OCI-LY7 (cell line): ENCODE measurements at regions not wholly inside any gene's neighbourhood (a gene's known extent, or its start where the extent isn't known, plus 50 kb on each side); places are given as distances from the start of the nearest gene placed in this dataset.

Source experiments
- BruUV-seq: library from RNA; stranded (reverse); fragments of 400-500 nt; replicated peaks from 2 replicates; lab custom pipeline; 2021; lab: Mats Ljungman, UMichigan
- CTCF ChIA-PET: fragments of 300-600 bp; sonication (Branson Sonifier 250); formaldehyde crosslinking; loops from one replicate; lab custom pipeline; 2022; ENCODE audit warnings: antibody characterized with exemption; ENCODE audit not compliant: unreplicated experiment; lab: Charles Lee
- POLR2A ChIA-PET: fragments of 300-600 bp; sonication (Branson Sonifier 250); formaldehyde crosslinking; loops from one replicate; lab custom pipeline; 2022; ENCODE audit warnings: antibody characterized with exemption; lab: Charles Lee
- DNase-seq: peaks from one replicate; pipeline ENCODE4 v3.0.0-alpha.2; 2015; ENCODE audit warnings: low spot score
- H2AFZ ChIP-seq: fragments of 200-600 bp; sonication (generic), shearing (Covaris generic); 2 replicates; pipeline ENCODE4 v1.6.1; 2014; ENCODE audit warnings: mild to moderate bottlenecking, antibody characterized with exemption, low read length, moderate library complexity
- H3K27ac ChIP-seq: fragments of 200-600 bp; sonication (generic); 2 replicates; pipeline ENCODE4 v1.5.1; 2014; ENCODE audit warnings: mixed run types, low read depth, mild to moderate bottlenecking, moderate library complexity, low read length, inconsistent platforms; ENCODE audit not compliant: poor library complexity, severe bottlenecking
- H3K36me3 ChIP-seq: fragments of 200-600 bp; sonication (generic); 2 replicates; pipeline ENCODE4 v1.6.1; 2014; ENCODE audit warnings: mild to moderate bottlenecking, antibody characterized with exemption, low read length, moderate library complexity, mixed read lengths; ENCODE audit not compliant: insufficient read depth
- H3K4me1 ChIP-seq: fragments of 200-600 bp; sonication (generic); 2 replicates; pipeline ENCODE4 v1.5.1; 2014; ENCODE audit warnings: mild to moderate bottlenecking, low read length; ENCODE audit not compliant: insufficient read depth, poor library complexity, severe bottlenecking
- H3K4me2 ChIP-seq: fragments of 200-600 bp; sonication (generic); 2 replicates; pipeline ENCODE4 v1.6.1; 2014; ENCODE audit warnings: mild to moderate bottlenecking, low read length
- H3K4me3 ChIP-seq: fragments of 200-600 bp; sonication (generic); 2 replicates; pipeline ENCODE4 v1.5.1; 2014; ENCODE audit warnings: mild to moderate bottlenecking, low read depth, low read length; ENCODE audit not compliant: poor library complexity, severe bottlenecking
- H3K79me2 ChIP-seq: fragments of 200-600 bp; sonication (generic); 2 replicates; pipeline ENCODE4 v1.6.1; 2016; ENCODE audit warnings: low read depth, mild to moderate bottlenecking, low read length, moderate library complexity, mixed read lengths; ENCODE audit not compliant: insufficient read depth
- H3K9me2 ChIP-seq: fragments of 200-600 bp; sonication (generic); 2 replicates; pipeline ENCODE4 v1.6.1; 2016; ENCODE audit warnings: mild to moderate bottlenecking, low read length, mixed read lengths; ENCODE audit not compliant: insufficient read depth
- H3K9me3 ChIP-seq: fragments of 200-600 bp; sonication (generic); 2 replicates; pipeline ENCODE4 v1.6.1; 2014; ENCODE audit warnings: mild to moderate bottlenecking, mixed run types, low read length, mixed read lengths
- H4K20me1 ChIP-seq: fragments of 200-600 bp; sonication (generic); 2 replicates; pipeline ENCODE4 v1.6.1; 2014; ENCODE audit warnings: mild to moderate bottlenecking, antibody characterized with exemption, low read length, moderate library complexity, mixed read lengths; ENCODE audit not compliant: insufficient read depth
- EZH2phosphoT487 ChIP-seq: fragments of 200-600 bp; sonication (generic); IDR thresholded peaks from 2 replicates; pipeline ENCODE4 v1.6.1; 2018; ENCODE audit warnings: low read depth, borderline replicate concordance, mild to moderate bottlenecking, mixed run types, antibody characterized with exemption, low read length, moderate library complexity, mixed read lengths
- intact Hi-C: fragments of 100-400 bp; cut with micrococcal nuclease; formaldehyde crosslinking; loops from one replicate; pipeline ENCODE4 v1.10.0; 2022; ENCODE audit not compliant: unreplicated experiment
- TF ChIP-seq, protein P1 (sequence below): fragments of 200-600 bp; sonication (generic); conservative IDR thresholded peaks from 2 replicates; pipeline ENCODE4 v1.5.1; 2014; ENCODE audit warnings: mild to moderate bottlenecking, antibody characterized with exemption, low read length, moderate library complexity, mixed read lengths

DNA sequence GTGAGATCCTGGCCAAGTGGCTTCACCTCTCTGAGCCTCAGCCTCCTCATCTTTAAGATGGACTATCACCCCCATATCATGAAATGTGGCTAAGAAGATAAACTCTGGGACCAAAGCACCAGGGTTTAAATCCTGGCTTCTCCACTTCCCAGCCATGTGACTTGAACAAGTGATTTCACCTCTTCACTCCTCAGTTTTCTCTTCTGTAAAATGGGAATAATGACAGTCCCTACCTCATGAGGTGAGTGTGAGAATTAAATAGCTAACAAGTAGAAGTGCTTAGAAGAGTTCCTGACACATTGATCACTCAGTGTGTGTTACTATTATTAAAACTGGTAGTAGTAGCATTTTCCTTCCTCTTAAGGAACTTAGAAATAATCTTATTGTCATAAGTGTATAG, 516.9 kb upstream of the SULF2 start:
- Histone ChIP-seq H3K9me2 (no peaks in the 10 kb centered on the region), H3K4me1 (no peaks in the 10 kb centered on the region), H3K4me3 (no peak overlapping the region), H3K36me3 (no peaks in the 10 kb centered on the region), H3K9me3 (no peaks in the 10 kb centered on the region), H3K4me2 (no peak overlapping the region), H2AFZ (no peak overlapping the region), H3K79me2 (no peaks in the 10 kb centered on the region), H3K27ac (no peak overlapping the region), H4K20me1 (no peaks in the 10 kb centered on the region)
- CTCF ChIA-PET, result no interaction called here
- POLR2A ChIA-PET, result no interaction called here
- no peak for TF ChIP-seq EZH2phosphoT487
- TF ChIP-seq, protein P1, sequence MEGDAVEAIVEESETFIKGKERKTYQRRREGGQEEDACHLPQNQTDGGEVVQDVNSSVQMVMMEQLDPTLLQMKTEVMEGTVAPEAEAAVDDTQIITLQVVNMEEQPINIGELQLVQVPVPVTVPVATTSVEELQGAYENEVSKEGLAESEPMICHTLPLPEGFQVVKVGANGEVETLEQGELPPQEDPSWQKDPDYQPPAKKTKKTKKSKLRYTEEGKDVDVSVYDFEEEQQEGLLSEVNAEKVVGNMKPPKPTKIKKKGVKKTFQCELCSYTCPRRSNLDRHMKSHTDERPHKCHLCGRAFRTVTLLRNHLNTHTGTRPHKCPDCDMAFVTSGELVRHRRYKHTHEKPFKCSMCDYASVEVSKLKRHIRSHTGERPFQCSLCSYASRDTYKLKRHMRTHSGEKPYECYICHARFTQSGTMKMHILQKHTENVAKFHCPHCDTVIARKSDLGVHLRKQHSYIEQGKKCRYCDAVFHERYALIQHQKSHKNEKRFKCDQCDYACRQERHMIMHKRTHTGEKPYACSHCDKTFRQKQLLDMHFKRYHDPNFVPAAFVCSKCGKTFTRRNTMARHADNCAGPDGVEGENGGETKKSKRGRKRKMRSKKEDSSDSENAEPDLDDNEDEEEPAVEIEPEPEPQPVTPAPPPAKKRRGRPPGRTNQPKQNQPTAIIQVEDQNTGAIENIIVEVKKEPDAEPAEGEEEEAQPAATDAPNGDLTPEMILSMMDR, result no peak
- intact Hi-C loops, result no loop called here
- BruUV-seq, result no TSS peak
- DNase-seq, result no peak

DNA sequence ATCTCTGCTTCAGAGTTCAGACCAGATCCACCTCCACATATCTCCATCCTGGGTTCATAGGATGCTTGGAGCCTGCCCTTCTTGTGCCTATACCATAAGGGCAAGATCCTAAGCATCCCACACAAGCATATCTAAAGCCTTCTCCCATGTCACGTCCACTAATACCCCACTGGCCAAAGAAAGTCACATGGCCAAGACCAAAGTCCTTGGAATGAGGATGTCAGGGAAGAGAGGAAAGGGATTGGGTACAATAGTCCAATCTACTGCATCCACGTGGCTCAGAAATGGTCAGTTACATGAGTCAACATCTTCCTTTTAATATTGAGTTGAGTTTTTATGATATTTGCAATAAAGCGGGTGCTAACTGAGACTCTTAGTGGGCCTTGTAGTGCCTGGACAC, 515.9 kb upstream of the SULF2 start:
- Histone ChIP-seq H3K4me3 (no peak overlapping the region), H3K9me3 (no peaks in the 10 kb centered on the region), H3K27ac (no peak overlapping the region), H3K4me2 (no peak overlapping the region), H3K9me2 (no peaks in the 10 kb centered on the region), H3K4me1 (no peaks in the 10 kb centered on the region), H3K36me3 (no peaks in the 10 kb centered on the region), H3K79me2 (no peaks in the 10 kb centered on the region), H4K20me1 (no peaks in the 10 kb centered on the region), H2AFZ (no peak overlapping the region)
- ChIA-PET POLR2A (no interaction called here), CTCF (no interaction called here)
- intact Hi-C loops, result no loop called here
- no TSS peak for BruUV-seq
- no peak for DNase-seq
- no peak for TF ChIP-seq EZH2phosphoT487
- TF ChIP-seq, protein P1, result no peak

DNA sequence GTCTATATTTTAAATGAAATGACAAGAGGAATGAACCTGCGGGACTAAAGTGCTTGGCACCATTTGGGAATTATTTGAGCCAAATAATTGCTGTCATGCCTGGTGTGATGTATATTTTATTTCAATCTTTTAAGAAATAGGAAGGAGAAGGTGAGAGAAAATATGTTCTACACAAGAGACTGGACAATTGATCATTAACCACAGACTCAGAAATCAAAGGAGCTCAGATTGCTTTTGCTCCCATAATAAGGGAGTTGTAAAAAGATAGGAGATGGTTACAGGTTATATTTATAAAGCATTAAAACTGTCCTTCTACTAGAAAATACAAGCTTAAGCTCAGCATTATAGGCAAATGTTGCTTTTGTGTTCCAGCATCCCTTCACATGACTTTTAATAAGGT, 515.2 kb upstream of the SULF2 start:
- H3K79me2 ChIP-seq, result no peaks in the 10 kb centered on the region
- no peaks in the 10 kb centered on the region for H3K9me3 ChIP-seq
- no TSS peak for BruUV-seq
- H3K4me2 ChIP-seq, result no peak overlapping the region
- TF ChIP-seq, protein P1, result no peak
- H4K20me1 ChIP-seq, result no peaks in the 10 kb centered on the region
- intact Hi-C loops, result no loop called here
- no peak overlapping the region for H2AFZ ChIP-seq
- DNase-seq, result no peak
- H3K4me1 ChIP-seq, result no peaks in the 10 kb centered on the region
- no peaks in the 10 kb centered on the region for H3K9me2 ChIP-seq
- ChIA-PET POLR2A (no interaction called here), CTCF (no interaction called here)
- H3K36me3 ChIP-seq, result no peaks in the 10 kb centered on the region
- no peak overlapping the region for H3K27ac ChIP-seq
- no peak overlapping the region for H3K4me3 ChIP-seq
